K562 (cell line): ENCODE measurements at regions not wholly inside any gene's neighbourhood (a gene's known extent, or its start where the extent isn't known, plus 50 kb on each side); places are given as distances from the start of the nearest gene placed in this dataset.

Experiments used
- CHD7 ChIP-seq: fragments of 200-600 bp; sonication (generic); IDR thresholded peaks from one replicate; pipeline ENCODE4 v1.6.1; 2012; ENCODE audit warnings: mild to moderate bottlenecking, low read depth, low read length, inconsistent platforms
- ZBTB8A ChIP-seq: fragments of 450-650 bp; IDR thresholded peaks from 2 replicates; pipeline ENCODE4 v1.6.1; 2018; ENCODE audit warnings: mild to moderate bottlenecking, moderate library complexity; ENCODE audit not compliant: partially characterized antibody

GRCh38 chr5:126119887-126120442, 303.2 kb upstream of the GRAMD2B start (continued):
- no peak for TF ChIP-seq CHD7
- TF ChIP-seq ZBTB8A: no peak
- TF ChIP-seq, all 486 proteins: peak for 15
